OCI-LY1 (cell line): ENCODE measurements at regions not wholly inside any gene's neighbourhood (a gene's known extent, or its start where the extent isn't known, plus 50 kb on each side); places are given as distances from the start of the nearest gene placed in this dataset.

ENCODE experiments used
- H2AFZ ChIP-seq: fragments of 200-600 bp; sonication (generic), shearing (Covaris generic); 2 replicates; pipeline ENCODE4 v1.6.0; 2014; ENCODE audit warnings: antibody characterized with exemption, mild to moderate bottlenecking, low read length
- H3F3A ChIP-seq: fragments of 200-600 bp; sonication (generic), shearing (Covaris generic); 2 replicates; pipeline ENCODE4 v1.6.0; 2014; ENCODE audit warnings: mild to moderate bottlenecking, antibody characterized with exemption, low read length, moderate library complexity; ENCODE audit not compliant: insufficient read depth
- H3K27ac ChIP-seq: fragments of 200-600 bp; sonication (generic); 2 replicates; pipeline ENCODE4 v1.5.1; 2014; ENCODE audit warnings: low read length, mixed run types, mild to moderate bottlenecking, low read depth; ENCODE audit not compliant: poor library complexity, severe bottlenecking
- H3K27me3 ChIP-seq: fragments of 200-600 bp; sonication (generic); 2 replicates; pipeline ENCODE4 v1.6.0; 2014; ENCODE audit warnings: antibody characterized with exemption, mild to moderate bottlenecking, low read length, moderate library complexity; ENCODE audit not compliant: insufficient read depth
- H3K36me3 ChIP-seq: fragments of 200-600 bp; sonication (generic); 2 replicates; pipeline ENCODE4 v1.6.1; 2014; ENCODE audit warnings: mild to moderate bottlenecking, antibody characterized with exemption, low read length, moderate library complexity, mixed read lengths; ENCODE audit not compliant: insufficient read depth
- H3K4me1 ChIP-seq: fragments of 200-600 bp; sonication (generic); 2 replicates; pipeline ENCODE4 v1.5.1; 2014; ENCODE audit warnings: mild to moderate bottlenecking, low read length, moderate library complexity; ENCODE audit not compliant: insufficient read depth, severe bottlenecking
- H3K4me2 ChIP-seq: fragments of 200-600 bp; sonication (generic), shearing (Covaris generic); 2 replicates; pipeline ENCODE4 v1.6.1; 2014; ENCODE audit warnings: low read length
- H3K4me3 ChIP-seq: fragments of 200-600 bp; sonication (generic); 2 replicates; pipeline ENCODE4 v1.5.1; 2014; ENCODE audit warnings: low read length, low read depth, mild to moderate bottlenecking, mixed read lengths; ENCODE audit not compliant: poor library complexity, severe bottlenecking
- H3K79me2 ChIP-seq: fragments of 200-600 bp; shearing (Covaris generic); 2 replicates; pipeline ENCODE4 v1.6.1; 2016; ENCODE audit warnings: mixed run types, low read length, mixed read lengths; ENCODE audit not compliant: insufficient read depth
- H3K9ac ChIP-seq: fragments of 200-600 bp; sonication (generic), shearing (Covaris generic); 2 replicates; pipeline ENCODE4 v1.6.1; 2014; ENCODE audit warnings: mild to moderate bottlenecking, low read length, mixed read lengths
- H3K9me2 ChIP-seq: fragments of 200-600 bp; sonication (generic), shearing (Covaris generic); 2 replicates; pipeline ENCODE4 v1.6.1; 2014; ENCODE audit warnings: low read depth, mild to moderate bottlenecking, low read length, mixed read lengths
- H3K9me3 ChIP-seq: fragments of 200-600 bp; shearing (Covaris generic); 2 replicates; pipeline ENCODE4 v1.6.1; 2014; ENCODE audit warnings: low read length, mixed read lengths
- H4K20me1 ChIP-seq: fragments of 200-600 bp; sonication (generic), shearing (Covaris generic); 2 replicates; pipeline ENCODE4 v1.6.0; 2016; ENCODE audit warnings: mild to moderate bottlenecking, low read length; ENCODE audit not compliant: insufficient read depth
- EZH2 ChIP-seq: fragments of 200-600 bp; sonication (generic), shearing (Covaris generic); IDR thresholded peaks from 2 replicates; pipeline ENCODE4 v1.8.0; 2017; ENCODE audit warnings: borderline replicate concordance, mixed run types, mild to moderate bottlenecking, antibody characterized with exemption, low read length, moderate library complexity, mixed read lengths
- TF ChIP-seq, protein P1 (sequence below): fragments of 200-600 bp; sonication (generic), shearing (Covaris generic); IDR thresholded peaks from 2 replicates; pipeline ENCODE4 v1.5.1; 2017; ENCODE audit warnings: mild to moderate bottlenecking, antibody characterized with exemption, low read length, moderate library complexity, mixed read lengths

DNA sequence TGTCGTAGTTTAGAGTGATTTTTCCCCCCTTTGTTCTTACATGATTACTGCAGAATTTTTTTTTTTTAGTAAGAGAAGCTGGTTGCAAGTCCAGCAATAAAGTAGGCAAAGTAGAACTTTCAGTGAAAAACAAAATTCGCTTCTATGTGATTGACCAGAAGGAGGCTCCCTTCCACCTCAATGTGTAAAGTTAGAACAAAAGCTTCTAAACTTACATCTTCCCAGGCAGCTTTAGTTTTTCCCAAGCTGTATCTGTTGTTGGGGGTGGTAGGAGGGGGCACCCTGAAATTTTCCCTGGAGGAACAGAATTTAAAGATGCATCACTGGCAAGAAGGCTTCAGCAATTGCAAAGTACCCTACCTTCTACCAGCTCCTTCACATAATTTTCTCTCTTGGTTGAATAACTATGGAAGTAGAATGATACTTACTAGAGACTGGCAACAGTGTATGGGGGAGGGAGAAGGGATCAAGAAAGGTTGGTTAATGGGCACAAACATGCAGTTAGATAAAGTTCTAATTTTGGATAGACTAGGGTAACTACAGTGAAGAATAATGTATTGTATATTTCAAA lies 87.3 kb upstream of the E2F7 start:
- Histone ChIP-seq H3K9me3 (no peaks in the 10 kb centered on the region), H3K4me3 (no peak overlapping the region), H3K27me3 (no peaks in the 10 kb centered on the region), H4K20me1 (no peaks in the 10 kb centered on the region), H3K79me2 (no peaks in the 10 kb centered on the region), H3K9ac (no peak overlapping the region), H3K36me3 (no peaks in the 10 kb centered on the region), H3F3A (no peaks in the 10 kb centered on the region), H2AFZ (no peak overlapping the region), H3K4me2 (no peak overlapping the region), H3K9me2 (no peaks in the 10 kb centered on the region), H3K4me1 (no peaks in the 10 kb centered on the region), H3K27ac (no peak overlapping the region)
- TF ChIP-seq, protein P1, sequence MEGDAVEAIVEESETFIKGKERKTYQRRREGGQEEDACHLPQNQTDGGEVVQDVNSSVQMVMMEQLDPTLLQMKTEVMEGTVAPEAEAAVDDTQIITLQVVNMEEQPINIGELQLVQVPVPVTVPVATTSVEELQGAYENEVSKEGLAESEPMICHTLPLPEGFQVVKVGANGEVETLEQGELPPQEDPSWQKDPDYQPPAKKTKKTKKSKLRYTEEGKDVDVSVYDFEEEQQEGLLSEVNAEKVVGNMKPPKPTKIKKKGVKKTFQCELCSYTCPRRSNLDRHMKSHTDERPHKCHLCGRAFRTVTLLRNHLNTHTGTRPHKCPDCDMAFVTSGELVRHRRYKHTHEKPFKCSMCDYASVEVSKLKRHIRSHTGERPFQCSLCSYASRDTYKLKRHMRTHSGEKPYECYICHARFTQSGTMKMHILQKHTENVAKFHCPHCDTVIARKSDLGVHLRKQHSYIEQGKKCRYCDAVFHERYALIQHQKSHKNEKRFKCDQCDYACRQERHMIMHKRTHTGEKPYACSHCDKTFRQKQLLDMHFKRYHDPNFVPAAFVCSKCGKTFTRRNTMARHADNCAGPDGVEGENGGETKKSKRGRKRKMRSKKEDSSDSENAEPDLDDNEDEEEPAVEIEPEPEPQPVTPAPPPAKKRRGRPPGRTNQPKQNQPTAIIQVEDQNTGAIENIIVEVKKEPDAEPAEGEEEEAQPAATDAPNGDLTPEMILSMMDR: peak; percentile 38
- TF ChIP-seq EZH2: no peak

DNA sequence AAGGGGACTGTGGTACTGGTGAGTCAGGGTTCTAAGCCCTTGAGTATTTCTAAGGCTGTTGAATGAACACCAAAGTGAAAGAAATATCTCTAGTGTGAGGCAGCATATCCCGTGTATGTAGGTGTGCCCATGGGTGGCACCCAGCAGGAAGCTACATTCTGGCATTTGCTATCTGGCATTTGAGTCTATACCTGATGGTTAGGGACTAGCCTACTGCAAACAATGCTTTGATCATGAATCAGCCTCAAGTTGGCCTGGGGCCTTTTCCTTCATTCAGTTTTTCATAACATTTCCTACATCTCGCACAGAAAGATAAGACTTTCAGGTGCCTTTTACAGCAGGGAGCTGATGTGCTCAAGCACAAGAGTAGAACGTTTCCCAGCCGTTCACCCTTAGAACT lies 85.7 kb upstream of the E2F7 start:
- Histone ChIP-seq H3K4me1 (no peaks in the 10 kb centered on the region), H3K9me2 (no peaks in the 10 kb centered on the region), H3K4me3 (no peak overlapping the region), H3K27me3 (no peaks in the 10 kb centered on the region), H3F3A (no peaks in the 10 kb centered on the region), H3K9ac (no peak overlapping the region), H3K36me3 (no peaks in the 10 kb centered on the region), H4K20me1 (no peaks in the 10 kb centered on the region), H3K27ac (no peak overlapping the region), H3K79me2 (no peaks in the 10 kb centered on the region), H3K9me3 (no peaks in the 10 kb centered on the region), H2AFZ (no peak overlapping the region), H3K4me2 (no peak overlapping the region)
- no peak for TF ChIP-seq EZH2
- TF ChIP-seq, protein P1: no peak

DNA sequence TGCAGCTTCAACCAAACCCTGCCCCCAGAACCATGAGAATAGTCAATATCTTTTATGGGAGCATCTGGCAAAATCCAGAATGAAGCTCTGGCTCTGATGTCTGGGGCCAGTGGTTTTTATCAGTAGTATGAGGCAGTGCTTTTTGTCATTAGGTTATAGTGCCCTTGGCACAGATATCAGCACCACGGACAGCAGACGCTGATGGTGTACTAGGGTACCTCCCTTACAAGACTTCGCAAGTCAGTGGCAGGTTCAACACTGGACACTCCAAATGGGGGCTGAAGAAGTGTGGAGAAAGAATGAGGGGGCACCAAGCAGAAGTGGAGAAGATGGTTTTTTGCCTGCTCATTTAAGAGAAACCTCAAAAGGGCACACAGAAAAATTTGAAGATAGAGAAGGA lies 68.2 kb upstream of the E2F7 start:
- H3K27ac ChIP-seq: no peak overlapping the region
- no peaks in the 10 kb centered on the region for H3K36me3 ChIP-seq
- H3K9me3 ChIP-seq: no peaks in the 10 kb centered on the region
- H3K9ac ChIP-seq: no peak overlapping the region
- no peaks in the 10 kb centered on the region for H3K27me3 ChIP-seq
- H3K4me3 ChIP-seq: no peak overlapping the region
- TF ChIP-seq, protein P1: no peak
- no peak for TF ChIP-seq EZH2
- no peak overlapping the region for H3K4me2 ChIP-seq
- H4K20me1 ChIP-seq: no peaks in the 10 kb centered on the region
- H3F3A ChIP-seq: no peaks in the 10 kb centered on the region
- no peaks in the 10 kb centered on the region for H3K79me2 ChIP-seq
- H3K4me1 ChIP-seq: no peaks in the 10 kb centered on the region
- no peaks in the 10 kb centered on the region for H3K9me2 ChIP-seq
- H2AFZ ChIP-seq: no peak overlapping the region
